ENCODE measurements at regions not wholly inside any gene's neighbourhood (a gene's known extent, or its start where the extent isn't known, plus 50 kb on each side); places are given as distances from the start of the nearest gene placed in this dataset.

- Histone ChIP-seq H3K4me1 (ENCODE audit: control insufficient read depth in 1 of 2, insufficient read depth in 2 of 2, low read length in 2 of 2) (no peaks in the 10 kb centered on the region), H3K27me3 (ENCODE audit: control insufficient read depth in 1 of 2, insufficient read depth in 2 of 2, low read length in 1 of 2) (no peaks in the 10 kb centered on the region), H3K36me3 (ENCODE audit: control insufficient read depth in 1 of 2, insufficient read depth in 2 of 2, low read length in 1 of 2) (no peaks in the 10 kb centered on the region), H3K27ac (ENCODE audit: low read depth in 1 of 2, low read length in 2 of 2) (no peak overlapping the region), H3K4me3 (ENCODE audit: low read length in 2 of 2) (no peak overlapping the region), H3K9me3 (ENCODE audit: control insufficient read depth, low read length) (peaks cover 2% of the 10 kb centered on the region)
- no peak for DNase-seq
- ATAC-seq (ENCODE audit: low FRiP score): no peak
- intact Hi-C loops (cut with DNase I): no loop called here
- 87 to 92% methylated on average over 4 of the region's 4 CpGs for WGBS, 2 donors
Observed at GRCh38 chr1:219772265-219773036, 155.9 kb downstream of the SLC30A10 start.

DNA sequence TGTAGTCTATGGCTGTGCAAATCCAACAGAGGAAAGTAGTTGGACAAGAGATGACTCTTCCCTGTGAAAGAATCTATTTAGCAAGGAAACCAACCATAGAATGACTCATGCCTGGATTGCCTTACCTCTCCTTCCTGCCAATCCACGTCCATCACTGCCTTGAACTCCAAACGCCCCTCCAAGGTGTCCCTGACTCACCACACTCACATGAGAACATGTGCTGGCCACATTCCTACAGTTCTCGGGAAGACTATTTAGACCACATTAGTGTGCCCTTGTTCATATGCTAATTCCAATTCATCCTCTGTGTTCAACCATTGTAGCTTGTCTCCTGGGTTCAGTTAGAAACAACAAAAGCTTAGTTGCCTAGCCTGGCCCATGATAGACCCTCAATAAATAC is 157.3 kb downstream of the SLC30A10 start:
- Histone ChIP-seq H3K27ac (ENCODE audit: low read depth in 1 of 2, low read length in 2 of 2) (no peak overlapping the region), H3K4me3 (ENCODE audit: low read length in 2 of 2) (no peak overlapping the region), H3K36me3 (ENCODE audit: control insufficient read depth in 1 of 2, insufficient read depth in 2 of 2, low read length in 1 of 2) (no peaks in the 10 kb centered on the region), H3K4me1 (ENCODE audit: control insufficient read depth in 1 of 2, insufficient read depth in 2 of 2, low read length in 2 of 2) (no peaks in the 10 kb centered on the region), H3K9me3 (ENCODE audit: control insufficient read depth, low read length) (peaks cover 2% of the 10 kb centered on the region), H3K27me3 (ENCODE audit: control insufficient read depth in 1 of 2, insufficient read depth in 2 of 2, low read length in 1 of 2) (no peaks in the 10 kb centered on the region)
- ATAC-seq (ENCODE audit: low FRiP score): no peak
- no peak for DNase-seq
- 40 to 49% methylated on average over 3 of the region's 3 CpGs for WGBS, 2 donors
- intact Hi-C loops (cut with DNase I): no loop called here

- Histone ChIP-seq H3K36me3 (ENCODE audit: control insufficient read depth in 1 of 2, insufficient read depth in 2 of 2, low read length in 1 of 2) (no peaks in the 10 kb centered on the region), H3K4me1 (ENCODE audit: control insufficient read depth in 1 of 2, insufficient read depth in 2 of 2, low read length in 2 of 2) (no peaks in the 10 kb centered on the region), H3K4me3 (ENCODE audit: low read length in 2 of 2) (no peak overlapping the region), H3K27ac (ENCODE audit: low read depth in 1 of 2, low read length in 2 of 2) (no peak overlapping the region), H3K27me3 (ENCODE audit: control insufficient read depth in 1 of 2, insufficient read depth in 2 of 2, low read length in 1 of 2) (no peaks in the 10 kb centered on the region), H3K9me3 (ENCODE audit: control insufficient read depth, low read length) (no peaks in the 10 kb centered on the region)
- ATAC-seq (ENCODE audit: low FRiP score) (no peak), DNase-seq (no peak)
- 76 to 78% methylated on average over 2 of the region's 2 CpGs for WGBS, 2 donors
- intact Hi-C loops (cut with DNase I): no loop called here
Observed at GRCh38 chr1:219763321-219763720, 150.4 kb upstream of the ZC3H11B start.

DNA sequence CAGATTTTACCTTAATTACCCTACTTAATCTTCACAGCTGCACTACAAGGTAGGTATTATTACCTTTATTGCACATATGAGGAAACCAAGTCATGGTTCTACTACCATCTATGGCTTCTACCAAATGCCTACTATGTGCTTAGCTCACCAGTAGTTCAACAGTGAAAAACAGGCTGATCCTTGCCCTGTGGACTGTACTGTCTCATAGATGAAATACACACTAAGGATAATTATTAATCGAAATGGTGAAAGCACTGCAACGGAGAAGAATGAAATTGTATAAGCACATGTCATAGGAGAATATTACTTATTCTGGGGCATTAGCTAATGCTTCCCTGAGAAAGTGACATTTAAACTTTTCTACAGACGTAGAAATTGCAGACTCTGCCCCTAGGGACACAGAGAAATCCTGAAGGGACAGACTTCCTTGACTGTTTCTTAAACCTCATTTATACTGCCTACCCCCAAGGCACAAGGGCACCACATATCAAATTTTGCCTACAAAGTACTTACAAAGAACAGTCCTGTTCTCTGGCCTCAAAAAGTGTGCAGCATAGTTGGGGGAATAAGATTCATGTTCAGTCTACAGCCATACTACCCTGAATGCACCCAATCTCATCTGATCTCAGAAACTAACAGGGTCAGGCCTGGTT is 148.4 kb upstream of the ZC3H11B start:
- DNase-seq (no peak), ATAC-seq (ENCODE audit: low FRiP score) (no peak)
- Histone ChIP-seq H3K4me3 (ENCODE audit: low read length in 2 of 2) (no peak overlapping the region), H3K27me3 (ENCODE audit: control insufficient read depth in 1 of 2, insufficient read depth in 2 of 2, low read length in 1 of 2) (no peaks in the 10 kb centered on the region), H3K27ac (ENCODE audit: low read depth in 1 of 2, low read length in 2 of 2) (no peak overlapping the region), H3K9me3 (ENCODE audit: control insufficient read depth, low read length) (no peaks in the 10 kb centered on the region), H3K36me3 (ENCODE audit: control insufficient read depth in 1 of 2, insufficient read depth in 2 of 2, low read length in 1 of 2) (no peaks in the 10 kb centered on the region), H3K4me1 (ENCODE audit: control insufficient read depth in 1 of 2, insufficient read depth in 2 of 2, low read length in 2 of 2) (no peaks in the 10 kb centered on the region)
- intact Hi-C loops (cut with DNase I): no loop called here
- WGBS, 2 donors: 34 to 51% methylated on average over 3 of the region's 3 CpGs

GRCh38 chr1:219759095-219759494 is 146.2 kb upstream of the ZC3H11B start:
- WGBS, 2 donors: 45 to 46% methylated on average over 1 of the region's 1 CpG
- no peak overlapping the region for H3K27ac ChIP-seq (ENCODE audit: low read depth in 1 of 2, low read length in 2 of 2)
- H3K9me3 ChIP-seq (ENCODE audit: control insufficient read depth, low read length): no peaks in the 10 kb centered on the region
- H3K4me3 ChIP-seq (ENCODE audit: low read length in 2 of 2): no peak overlapping the region
- no peaks in the 10 kb centered on the region for H3K4me1 ChIP-seq (ENCODE audit: control insufficient read depth in 1 of 2, insufficient read depth in 2 of 2, low read length in 2 of 2)
- no peaks in the 10 kb centered on the region for H3K36me3 ChIP-seq (ENCODE audit: control insufficient read depth in 1 of 2, insufficient read depth in 2 of 2, low read length in 1 of 2)
- H3K27me3 ChIP-seq (ENCODE audit: control insufficient read depth in 1 of 2, insufficient read depth in 2 of 2, low read length in 1 of 2): no peaks in the 10 kb centered on the region
- intact Hi-C loops (cut with DNase I): no loop called here
- DNase-seq (no peak), ATAC-seq (ENCODE audit: low FRiP score) (no peak)

DNA sequence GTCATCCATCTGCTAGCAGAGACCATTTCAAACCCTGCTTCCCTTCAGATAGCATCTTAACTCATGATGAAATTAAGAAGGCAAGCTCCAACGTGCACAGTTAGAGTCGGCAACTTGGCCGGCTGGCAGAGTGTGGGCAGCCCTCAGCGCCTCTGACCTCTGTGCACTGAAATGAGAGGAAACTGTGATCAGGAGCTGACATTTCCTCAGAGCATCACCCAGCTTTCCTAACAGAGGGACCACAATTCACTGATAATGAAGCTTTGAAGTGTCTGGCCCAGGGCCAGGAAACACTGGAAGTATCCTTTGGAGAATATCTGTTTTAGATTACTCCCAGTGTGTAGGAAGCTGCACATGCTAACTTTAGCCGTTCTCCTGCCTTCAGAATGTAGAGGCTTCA is 145.0 kb upstream of the ZC3H11B start:
- WGBS, 2 donors: 49 to 54% methylated on average over 5 of the region's 5 CpGs

DNA sequence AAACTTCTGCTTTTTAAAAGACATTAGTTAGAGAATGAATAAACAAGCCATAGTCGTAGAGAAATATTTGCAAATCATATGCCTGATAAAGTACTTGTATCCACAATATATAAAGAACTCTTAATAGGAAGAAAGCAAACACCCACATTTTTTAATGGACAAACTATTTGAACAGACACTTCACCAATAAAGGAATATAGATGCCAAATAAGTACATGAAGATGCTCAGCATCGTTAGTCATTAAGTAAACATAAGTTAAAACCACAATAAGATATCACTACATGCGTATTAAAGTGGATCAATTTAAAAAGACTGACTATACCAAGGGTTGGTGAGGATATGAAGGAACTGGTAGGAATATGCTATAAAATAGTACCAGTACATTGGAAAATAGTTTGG is 142.3 kb upstream of the ZC3H11B start:
- WGBS, 2 donors: 90 to 93% methylated on average over 3 of the region's 3 CpGs

More for the DNA sequence above, 145.0 kb upstream of the ZC3H11B start:
- Histone ChIP-seq H3K4me1 (ENCODE audit: control insufficient read depth in 1 of 2, insufficient read depth in 2 of 2, low read length in 2 of 2) (no peaks in the 10 kb centered on the region), H3K36me3 (ENCODE audit: control insufficient read depth in 1 of 2, insufficient read depth in 2 of 2, low read length in 1 of 2) (no peaks in the 10 kb centered on the region), H3K4me3 (ENCODE audit: low read length in 2 of 2) (no peak overlapping the region), H3K27me3 (ENCODE audit: control insufficient read depth in 1 of 2, insufficient read depth in 2 of 2, low read length in 1 of 2) (no peaks in the 10 kb centered on the region), H3K27ac (ENCODE audit: low read depth in 1 of 2, low read length in 2 of 2) (no peak overlapping the region), H3K9me3 (ENCODE audit: control insufficient read depth, low read length) (no peaks in the 10 kb centered on the region)
- no peak for ATAC-seq (ENCODE audit: low FRiP score)
- intact Hi-C loops (cut with DNase I): no loop called here
- no peak for DNase-seq

GRCh38 chr1:219754767-219755166 is 141.9 kb upstream of the ZC3H11B start:
- no peak for ATAC-seq (ENCODE audit: low FRiP score)
- Histone ChIP-seq H3K4me3 (ENCODE audit: low read length in 2 of 2) (no peak overlapping the region), H3K9me3 (ENCODE audit: control insufficient read depth, low read length) (no peaks in the 10 kb centered on the region), H3K27me3 (ENCODE audit: control insufficient read depth in 1 of 2, insufficient read depth in 2 of 2, low read length in 1 of 2) (no peaks in the 10 kb centered on the region), H3K4me1 (ENCODE audit: control insufficient read depth in 1 of 2, insufficient read depth in 2 of 2, low read length in 2 of 2) (no peaks in the 10 kb centered on the region), H3K36me3 (ENCODE audit: control insufficient read depth in 1 of 2, insufficient read depth in 2 of 2, low read length in 1 of 2) (no peaks in the 10 kb centered on the region), H3K27ac (ENCODE audit: low read depth in 1 of 2, low read length in 2 of 2) (no peak overlapping the region)
- 13 to 29% methylated on average over 2 of the region's 2 CpGs for WGBS, 2 donors
- intact Hi-C loops (cut with DNase I): no loop called here
- no peak for DNase-seq

More for the DNA sequence above, 142.3 kb upstream of the ZC3H11B start:
- Histone ChIP-seq H3K27me3 (ENCODE audit: control insufficient read depth in 1 of 2, insufficient read depth in 2 of 2, low read length in 1 of 2) (no peaks in the 10 kb centered on the region), H3K4me3 (ENCODE audit: low read length in 2 of 2) (no peak overlapping the region), H3K36me3 (ENCODE audit: control insufficient read depth in 1 of 2, insufficient read depth in 2 of 2, low read length in 1 of 2) (no peaks in the 10 kb centered on the region), H3K4me1 (ENCODE audit: control insufficient read depth in 1 of 2, insufficient read depth in 2 of 2, low read length in 2 of 2) (no peaks in the 10 kb centered on the region), H3K9me3 (ENCODE audit: control insufficient read depth, low read length) (no peaks in the 10 kb centered on the region), H3K27ac (ENCODE audit: low read depth in 1 of 2, low read length in 2 of 2) (no peak overlapping the region)
- no peak for ATAC-seq (ENCODE audit: low FRiP score)
- no peak for DNase-seq
- intact Hi-C loops (cut with DNase I): no loop called here

DNA sequence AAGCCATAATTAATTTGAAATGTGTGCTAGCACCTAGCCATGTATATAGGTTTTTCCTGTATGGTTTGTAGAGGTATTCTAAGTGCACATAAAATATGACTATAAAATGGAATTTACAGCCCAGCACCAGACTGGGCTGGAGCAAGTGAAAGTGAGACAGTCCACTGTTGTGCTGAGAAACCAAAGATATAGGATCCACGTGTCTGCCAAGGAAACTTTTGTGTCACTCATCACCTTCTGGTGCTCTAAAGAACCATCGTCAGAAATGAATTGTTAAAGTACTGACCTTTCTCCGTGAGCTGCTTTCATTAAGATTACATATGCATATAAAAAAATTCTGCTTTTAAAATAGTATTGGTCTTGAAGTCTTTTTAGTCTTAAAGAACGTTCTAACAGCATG is 141.0 kb upstream of the ZC3H11B start:
- no peaks in the 10 kb centered on the region for H3K4me1 ChIP-seq (ENCODE audit: control insufficient read depth in 1 of 2, insufficient read depth in 2 of 2, low read length in 2 of 2)
- DNase-seq (no peak), ATAC-seq (ENCODE audit: low FRiP score) (no peak)
- no peak overlapping the region for H3K27ac ChIP-seq (ENCODE audit: low read depth in 1 of 2, low read length in 2 of 2)
- intact Hi-C loops (cut with DNase I): no loop called here
- WGBS, 2 donors: 10 to 13% methylated on average over 4 of the region's 4 CpGs
- no peak overlapping the region for H3K4me3 ChIP-seq (ENCODE audit: low read length in 2 of 2)
- no peaks in the 10 kb centered on the region for H3K9me3 ChIP-seq (ENCODE audit: control insufficient read depth, low read length)
- no peaks in the 10 kb centered on the region for H3K27me3 ChIP-seq (ENCODE audit: control insufficient read depth in 1 of 2, insufficient read depth in 2 of 2, low read length in 1 of 2)
- no peaks in the 10 kb centered on the region for H3K36me3 ChIP-seq (ENCODE audit: control insufficient read depth in 1 of 2, insufficient read depth in 2 of 2, low read length in 1 of 2)

All from aorta (tissue), 5 donors.